ENCODE measurements at regions not wholly inside any gene's neighbourhood (a gene's known extent, or its start where the extent isn't known, plus 50 kb on each side); places are given as distances from the start of the nearest gene placed in this dataset.

- no peak for ATAC-seq
- DNase-seq, result no peak
These were observed 77.4 kb upstream of the WWC1 start for GRCh38 chr5:168214071-168214470.

- DNase-seq (no peak), ATAC-seq (no peak)
These were observed 76.6 kb upstream of the WWC1 start for GRCh38 chr5:168214886-168215285.

- DNase-seq (no peak), ATAC-seq (no peak)
These were observed 75.8 kb upstream of the WWC1 start for GRCh38 chr5:168215646-168216045.

GRCh38 chr5:168216989-168217388 lies 74.5 kb upstream of the WWC1 start:
- ATAC-seq (no peak), DNase-seq (no peak)

- no peak for ATAC-seq
- DNase-seq, result no peak
These were observed 73.9 kb upstream of the WWC1 start for GRCh38 chr5:168217497-168217896.

- DNase-seq (no peak), ATAC-seq (no peak)
These were observed 72.7 kb upstream of the WWC1 start for GRCh38 chr5:168218746-168219145.

- ATAC-seq (peak; percentile 35), DNase-seq (peak; percentile 17)
These were observed 71.7 kb upstream of the WWC1 start for GRCh38 chr5:168219515-168220410.

GRCh38 chr5:168224085-168224484 lies 67.4 kb upstream of the WWC1 start:
- no peak for ATAC-seq
- DNase-seq, result no peak

GRCh38 chr5:168226012-168226411 lies 65.4 kb upstream of the WWC1 start:
- ATAC-seq, result peak; percentile 30
- DNase-seq, result no peak

- DNase-seq (no peak), ATAC-seq (peak; percentile 66)
These were observed 64.4 kb upstream of the WWC1 start for GRCh38 chr5:168227001-168227400.

GRCh38 chr5:168227973-168228615 lies 63.4 kb upstream of the WWC1 start:
- no peak for DNase-seq

GRCh38 chr5:168228668-168229067 lies 62.8 kb upstream of the WWC1 start:
- DNase-seq (no peak), ATAC-seq (no peak)

More at GRCh38 chr5:168227973-168228615, 63.4 kb upstream of the WWC1 start:
- ATAC-seq, result peak; percentile 66

GRCh38 chr5:168234133-168234532 lies 57.3 kb upstream of the WWC1 start:
- ATAC-seq (no peak), DNase-seq (no peak)

- ATAC-seq, result no peak
These were observed 53.0 kb upstream of the WWC1 start for GRCh38 chr5:168238463-168238862.

GRCh38 chr5:168239325-168239724 lies 52.1 kb upstream of the WWC1 start:
- DNase-seq, result no peak
- no peak for ATAC-seq

More at GRCh38 chr5:168238463-168238862, 53.0 kb upstream of the WWC1 start:
- no peak for DNase-seq
